ENCODE measurements at regions not wholly inside any gene's neighbourhood (a gene's known extent, or its start where the extent isn't known, plus 50 kb on each side); places are given as distances from the start of the nearest gene placed in this dataset.

DNA sequence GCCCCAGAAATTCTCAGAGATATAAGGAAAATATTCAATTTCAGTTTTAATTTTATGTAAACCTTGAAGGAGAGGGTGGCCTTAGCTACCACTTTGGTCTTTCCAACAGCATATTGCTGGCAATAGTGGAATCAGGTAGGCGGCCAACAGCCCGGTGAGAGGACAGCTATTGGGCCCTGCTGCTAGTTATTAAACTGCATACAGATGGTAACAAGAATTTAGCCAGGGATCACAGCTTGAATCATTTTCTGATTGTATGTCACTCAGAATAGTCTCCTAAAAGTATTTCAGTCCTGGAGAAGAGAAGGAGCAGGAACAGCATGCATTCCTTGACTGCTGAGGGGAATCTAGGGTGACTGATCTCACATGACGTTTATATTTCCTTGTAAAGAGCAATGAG is 261.4 kb upstream of the SMIM30 start:
- TF ChIP-seq EZH2phosphoT487 (IDR thresholded peaks at IDR 0.05) (no peak), EZH2 (IDR thresholded peaks at IDR 0.05) (no peak)
- TF ChIP-seq, protein P1, sequence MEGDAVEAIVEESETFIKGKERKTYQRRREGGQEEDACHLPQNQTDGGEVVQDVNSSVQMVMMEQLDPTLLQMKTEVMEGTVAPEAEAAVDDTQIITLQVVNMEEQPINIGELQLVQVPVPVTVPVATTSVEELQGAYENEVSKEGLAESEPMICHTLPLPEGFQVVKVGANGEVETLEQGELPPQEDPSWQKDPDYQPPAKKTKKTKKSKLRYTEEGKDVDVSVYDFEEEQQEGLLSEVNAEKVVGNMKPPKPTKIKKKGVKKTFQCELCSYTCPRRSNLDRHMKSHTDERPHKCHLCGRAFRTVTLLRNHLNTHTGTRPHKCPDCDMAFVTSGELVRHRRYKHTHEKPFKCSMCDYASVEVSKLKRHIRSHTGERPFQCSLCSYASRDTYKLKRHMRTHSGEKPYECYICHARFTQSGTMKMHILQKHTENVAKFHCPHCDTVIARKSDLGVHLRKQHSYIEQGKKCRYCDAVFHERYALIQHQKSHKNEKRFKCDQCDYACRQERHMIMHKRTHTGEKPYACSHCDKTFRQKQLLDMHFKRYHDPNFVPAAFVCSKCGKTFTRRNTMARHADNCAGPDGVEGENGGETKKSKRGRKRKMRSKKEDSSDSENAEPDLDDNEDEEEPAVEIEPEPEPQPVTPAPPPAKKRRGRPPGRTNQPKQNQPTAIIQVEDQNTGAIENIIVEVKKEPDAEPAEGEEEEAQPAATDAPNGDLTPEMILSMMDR (IDR thresholded peaks at IDR 0.05), result no peak
- H3K36me3 Mint-ChIP-seq, result no peaks in the 10 kb centered on the region
- Histone ChIP-seq H3K9ac (no peak overlapping the region), H2AFZ (replicated peaks) (no peak overlapping the region), H4K20me1 (ENCODE audit: low read depth) (no peaks in the 10 kb centered on the region), H3K27ac (no peak overlapping the region), H3K4me3 (no peak overlapping the region), H3K36me3 (no peaks in the 10 kb centered on the region), H3K4me1 (no peaks in the 10 kb centered on the region), H3K9me3 (ENCODE audit: low read depth) (no peaks in the 10 kb centered on the region), H3K4me2 (no peak overlapping the region), H3F3A (ENCODE audit: low read depth) (no peaks in the 10 kb centered on the region), H3K27me3 (peaks cover 6% of the 10 kb centered on the region), H3K79me2 (ENCODE audit: low read depth) (no peaks in the 10 kb centered on the region)
- no peaks in the 10 kb centered on the region for H3K9me3 Mint-ChIP-seq
- H3K27me3 Mint-ChIP-seq (ENCODE audit: insufficient read depth, low read depth), result no peaks in the 10 kb centered on the region
- DNase-seq (ENCODE audit: low spot score), result no peak
- no peak overlapping the region for H3K4me3 Mint-ChIP-seq
- H3K4me1 Mint-ChIP-seq, result no peaks in the 10 kb centered on the region
- H3K27ac Mint-ChIP-seq, result no peak overlapping the region

DNA sequence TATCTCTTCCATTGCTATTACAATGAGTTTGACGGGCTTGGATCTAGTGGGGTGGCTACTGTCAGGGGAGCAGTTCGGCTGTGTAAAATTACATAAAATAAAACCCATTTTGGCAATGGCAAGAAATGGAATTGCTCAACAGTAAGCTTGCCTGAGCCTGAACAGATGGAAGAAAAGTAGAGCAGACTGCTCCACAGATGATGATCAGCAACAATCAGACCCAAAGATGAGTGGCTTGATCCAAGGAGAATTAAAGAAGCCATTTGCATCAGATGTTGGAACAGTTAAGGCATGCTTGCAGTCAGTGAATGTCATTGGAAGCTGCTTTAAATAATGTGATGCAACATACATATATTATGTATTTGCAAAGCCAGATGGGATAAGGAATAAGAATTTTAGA is 256.6 kb upstream of the SMIM30 start:
- Mint-ChIP-seq H3K4me3 (no peak overlapping the region), H3K27me3 (ENCODE audit: insufficient read depth, low read depth) (no peaks in the 10 kb centered on the region), H3K9me3 (no peaks in the 10 kb centered on the region), H3K36me3 (no peaks in the 10 kb centered on the region), H3K4me1 (no peaks in the 10 kb centered on the region), H3K27ac (no peak overlapping the region)
- Histone ChIP-seq H3F3A (ENCODE audit: low read depth) (no peaks in the 10 kb centered on the region), H3K9me3 (ENCODE audit: low read depth) (no peaks in the 10 kb centered on the region), H4K20me1 (ENCODE audit: low read depth) (no peaks in the 10 kb centered on the region), H3K9ac (no peak overlapping the region), H3K79me2 (ENCODE audit: low read depth) (no peaks in the 10 kb centered on the region), H2AFZ (replicated peaks) (no peak overlapping the region), H3K27ac (no peak overlapping the region), H3K27me3 (peaks cover 9% of the 10 kb centered on the region), H3K36me3 (no peaks in the 10 kb centered on the region), H3K4me3 (no peak overlapping the region), H3K4me1 (no peaks in the 10 kb centered on the region), H3K4me2 (no peak overlapping the region)
- TF ChIP-seq EZH2phosphoT487 (IDR thresholded peaks at IDR 0.05) (no peak), EZH2 (IDR thresholded peaks at IDR 0.05) (no peak)
- TF ChIP-seq, protein P1 (IDR thresholded peaks at IDR 0.05), result no peak
- no peak for DNase-seq (ENCODE audit: low spot score)

DNA sequence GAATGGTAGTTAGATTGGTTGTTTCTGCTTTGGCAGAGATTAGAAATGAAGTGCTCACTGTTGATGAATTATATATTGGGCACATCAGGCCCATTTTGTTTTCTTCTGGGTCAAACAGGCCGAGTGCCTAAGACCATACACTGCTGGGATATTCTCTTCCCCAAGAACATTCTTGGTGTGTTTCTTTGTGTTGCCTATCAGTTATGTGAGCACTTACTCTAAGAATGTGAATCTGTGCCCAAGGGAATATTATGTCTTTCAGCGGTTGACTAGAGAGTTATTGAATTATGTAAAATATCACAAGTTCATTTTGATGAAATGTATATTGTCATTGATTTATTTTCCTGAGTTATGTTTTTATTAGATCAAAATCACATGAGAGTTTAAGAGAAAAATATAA is 255.5 kb upstream of the SMIM30 start:
- Histone ChIP-seq H2AFZ (replicated peaks) (no peak overlapping the region), H3K4me1 (no peaks in the 10 kb centered on the region), H3K36me3 (no peaks in the 10 kb centered on the region), H4K20me1 (ENCODE audit: low read depth) (no peaks in the 10 kb centered on the region), H3F3A (ENCODE audit: low read depth) (no peaks in the 10 kb centered on the region), H3K9me3 (ENCODE audit: low read depth) (no peaks in the 10 kb centered on the region), H3K9ac (no peak overlapping the region), H3K27ac (no peak overlapping the region), H3K4me2 (no peak overlapping the region), H3K27me3 (peaks cover 19% of the 10 kb centered on the region), H3K79me2 (ENCODE audit: low read depth) (no peaks in the 10 kb centered on the region), H3K4me3 (no peak overlapping the region)
- Mint-ChIP-seq H3K27me3 (ENCODE audit: insufficient read depth, low read depth) (no peaks in the 10 kb centered on the region), H3K4me3 (no peak overlapping the region), H3K4me1 (no peaks in the 10 kb centered on the region), H3K9me3 (no peaks in the 10 kb centered on the region), H3K36me3 (no peaks in the 10 kb centered on the region), H3K27ac (no peak overlapping the region)
- DNase-seq (ENCODE audit: low spot score), result no peak
- TF ChIP-seq EZH2 (IDR thresholded peaks at IDR 0.05), result no peak
- no peak for TF ChIP-seq EZH2phosphoT487 (IDR thresholded peaks at IDR 0.05)
- TF ChIP-seq, protein P1 (IDR thresholded peaks at IDR 0.05), result no peak
